HG03108 (cell line): ENCODE measurements at regions not wholly inside any gene's neighbourhood (a gene's known extent, or its start where the extent isn't known, plus 50 kb on each side); places are given as distances from the start of the nearest gene placed in this dataset.
"Not testable (repeated sequence)": the region's sequence is repeated elsewhere in the genome, so short reads cannot be mapped to it uniquely, and the experiment has no call there.

ENCODE experiments used
- ATAC-seq: cut with Tn5 transposase; IDR thresholded peaks from one replicate; pipeline ENCODE4 v1.9.1; 2021; ENCODE audit warnings: moderate library complexity; ENCODE audit not compliant: unreplicated experiment

DNA sequence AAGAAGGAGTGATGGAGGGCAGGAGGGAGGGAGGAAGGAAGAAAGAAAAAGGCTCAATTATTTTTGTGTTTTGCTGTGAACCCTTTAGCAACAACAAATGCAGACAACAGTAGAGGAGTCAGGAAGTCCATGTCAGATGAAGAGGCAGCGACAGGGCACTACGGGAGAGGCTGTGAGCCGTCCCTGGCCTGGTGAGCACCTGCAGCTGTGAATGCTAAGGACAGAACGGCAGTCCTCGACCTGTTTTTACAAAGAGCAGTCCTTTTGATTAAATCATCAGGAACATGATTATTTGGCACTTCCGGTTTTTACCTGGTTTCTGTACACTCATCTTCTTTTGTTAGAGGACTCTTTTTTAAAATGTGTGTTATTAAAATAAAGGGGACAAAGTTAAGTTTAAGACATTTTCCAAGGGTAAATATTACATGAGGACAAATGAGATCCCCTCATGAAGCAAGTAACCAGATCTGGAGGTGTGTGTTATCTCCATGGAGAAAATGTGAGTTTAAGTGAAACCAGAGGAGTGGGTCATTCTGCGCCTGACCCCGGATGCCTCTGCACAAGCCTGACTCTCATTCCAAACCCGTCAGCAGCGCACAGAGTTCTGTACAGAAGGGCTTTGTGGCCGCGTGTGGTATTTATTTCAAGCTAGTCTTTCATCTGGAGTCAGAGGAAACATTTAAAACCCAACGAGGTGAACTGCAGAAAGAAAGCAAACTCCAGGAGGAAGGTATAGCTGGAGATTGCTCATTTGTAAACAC, 492.5 kb downstream of the SOX11 start:
- ATAC-seq: no peak

DNA sequence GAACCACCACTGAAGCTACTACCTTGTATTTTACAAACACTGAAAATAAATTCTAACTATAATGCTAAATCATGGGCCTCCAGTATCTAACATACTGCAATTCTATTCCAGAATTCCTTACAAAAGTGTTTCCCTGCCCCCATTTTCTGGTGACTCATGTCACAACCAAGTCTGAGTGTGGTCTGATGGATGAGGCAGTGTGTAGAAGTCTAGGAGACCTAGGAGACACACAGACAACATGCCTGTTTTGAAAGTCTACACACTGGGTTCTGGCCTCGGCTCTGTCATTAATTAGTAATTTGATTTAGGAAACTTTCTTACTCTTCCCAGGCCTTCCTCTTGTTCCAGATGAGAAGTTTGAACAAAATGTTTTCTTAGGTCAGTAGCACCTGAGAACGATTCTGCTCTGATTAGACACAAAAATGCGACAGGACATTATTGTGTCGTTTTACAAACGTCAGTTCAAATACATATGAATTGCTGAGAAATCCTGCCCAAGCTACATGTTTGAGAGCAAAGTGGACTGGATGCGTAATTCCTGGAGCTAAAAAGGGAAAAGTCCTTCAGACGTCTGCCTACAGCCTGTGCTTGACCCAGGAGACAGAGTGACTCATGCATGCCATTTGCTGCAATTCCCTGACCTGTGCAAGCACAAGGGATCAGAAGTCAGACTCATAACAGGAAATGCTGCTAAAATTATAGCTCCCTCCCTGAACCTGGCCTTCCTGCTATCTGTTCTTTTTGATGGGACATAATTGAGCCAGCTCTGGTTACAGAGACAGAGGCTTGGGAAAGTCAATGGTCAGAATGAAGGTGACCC, 494.4 kb downstream of the SOX11 start:
- no peak for ATAC-seq

DNA sequence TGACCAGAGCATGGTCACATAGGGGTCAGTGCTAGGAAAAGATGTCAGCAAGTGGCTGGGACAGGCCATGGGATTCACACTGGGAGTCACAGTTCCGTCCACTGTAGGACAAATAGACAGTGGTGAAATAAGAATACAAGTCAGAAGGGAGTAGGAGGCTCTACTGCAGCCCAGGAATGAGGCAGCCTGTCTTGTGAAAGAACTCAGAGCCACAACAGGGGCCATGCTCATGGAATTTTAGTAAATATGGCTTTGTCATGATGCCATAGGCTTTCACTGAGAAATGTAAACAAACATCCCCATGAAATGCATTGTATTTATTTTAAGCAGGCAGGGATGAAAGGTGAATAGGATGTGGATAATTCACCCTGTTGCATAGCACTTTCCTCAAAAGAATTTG, 504.3 kb downstream of the SOX11 start:
- ATAC-seq: no peak

DNA sequence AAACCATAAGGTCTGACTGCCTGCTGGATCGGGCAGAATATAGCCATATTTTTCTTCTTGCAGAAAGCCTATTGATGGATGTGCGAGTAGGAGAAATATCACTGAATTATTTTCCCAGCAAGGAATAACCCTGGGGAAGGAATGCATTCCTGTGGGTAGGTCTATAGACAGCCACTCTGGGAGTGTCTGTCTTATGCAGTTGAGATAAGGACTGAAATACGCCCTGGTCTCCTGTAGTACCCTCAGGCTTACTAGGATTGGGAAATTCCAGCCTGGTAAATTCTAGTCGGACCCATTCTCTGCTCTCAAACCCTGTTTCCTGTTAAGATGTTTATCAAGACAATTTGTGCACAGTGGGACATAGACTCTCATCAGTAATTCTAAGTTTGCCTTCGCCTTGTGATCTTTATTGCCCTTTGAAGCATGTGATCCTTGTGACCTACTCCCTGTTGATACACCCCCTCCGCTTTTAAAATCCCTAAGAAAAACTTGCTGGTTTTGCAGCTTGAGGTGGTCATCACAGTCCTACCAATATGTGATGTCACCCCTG, 506.3 kb downstream of the SOX11 start:
- ATAC-seq: not testable (repeated sequence)

DNA sequence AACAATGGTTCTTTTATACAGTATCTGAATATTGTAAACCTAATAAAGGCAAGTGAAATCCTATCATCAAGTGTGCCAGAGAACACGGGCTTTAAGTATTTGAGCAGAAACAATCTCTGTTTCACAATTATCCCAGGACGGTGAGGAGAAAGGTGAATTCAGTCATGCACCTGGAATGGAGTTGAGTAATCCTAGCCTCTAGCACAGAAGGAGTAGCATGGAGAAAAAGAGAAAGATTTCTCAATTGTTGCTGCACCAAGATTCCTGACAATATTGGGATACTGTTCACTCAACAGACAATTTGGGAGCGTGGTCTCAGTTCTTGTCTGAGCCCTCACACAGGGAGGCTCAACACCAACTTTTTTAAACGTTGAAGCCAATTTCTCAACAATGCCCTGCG, 510.6 kb downstream of the SOX11 start:
- no peak for ATAC-seq

DNA sequence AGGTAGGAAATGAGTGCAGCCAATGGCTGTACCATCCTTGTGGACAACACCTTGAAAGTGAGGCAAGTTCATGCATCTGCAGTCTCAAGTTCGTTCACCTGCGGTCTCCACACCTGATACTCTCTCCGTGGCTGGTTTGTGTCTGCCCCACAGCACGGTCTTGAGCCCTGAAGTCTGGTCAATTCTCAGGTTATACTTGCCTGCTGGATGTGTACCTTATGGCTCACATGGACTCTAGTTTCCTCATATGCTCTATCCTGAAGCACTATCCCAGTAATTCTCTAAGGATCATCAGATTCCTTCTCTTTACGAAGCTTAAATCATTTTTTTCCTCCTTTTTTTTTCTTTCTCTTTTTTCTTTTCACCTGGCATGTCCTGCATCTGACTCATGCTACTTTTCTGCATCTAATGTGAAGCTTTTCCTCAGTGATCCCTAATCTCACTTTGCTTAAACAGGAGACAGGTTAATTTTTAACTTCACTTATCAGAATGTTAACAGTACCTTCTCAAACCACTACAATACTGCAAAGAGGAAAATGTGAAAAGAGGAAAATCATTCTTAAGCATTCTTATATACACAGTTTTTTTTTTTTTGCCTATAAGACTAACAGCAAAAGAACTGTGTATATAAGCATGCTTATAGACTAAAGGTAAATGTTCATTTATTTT, 511.2 kb downstream of the SOX11 start:
- ATAC-seq: no peak

DNA sequence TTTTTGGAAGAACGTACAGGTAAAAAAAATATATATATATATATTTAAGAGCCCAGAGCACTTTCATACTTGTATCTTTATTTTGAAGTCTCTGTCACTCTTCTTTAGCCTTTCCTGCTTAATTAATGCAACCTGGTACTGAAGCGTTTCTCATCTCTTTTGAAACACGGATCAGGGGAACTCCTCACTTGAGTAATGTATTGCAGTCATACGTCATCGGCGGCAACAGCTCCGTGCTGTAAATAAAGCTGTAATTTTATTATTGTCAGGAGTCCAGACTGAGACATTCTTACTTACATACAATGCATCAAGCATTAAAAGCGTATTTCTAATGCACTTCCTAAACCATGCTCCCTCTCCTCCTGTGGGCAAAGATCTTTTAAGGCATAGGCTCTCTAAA, 514.7 kb downstream of the SOX11 start:
- ATAC-seq: no peak

DNA sequence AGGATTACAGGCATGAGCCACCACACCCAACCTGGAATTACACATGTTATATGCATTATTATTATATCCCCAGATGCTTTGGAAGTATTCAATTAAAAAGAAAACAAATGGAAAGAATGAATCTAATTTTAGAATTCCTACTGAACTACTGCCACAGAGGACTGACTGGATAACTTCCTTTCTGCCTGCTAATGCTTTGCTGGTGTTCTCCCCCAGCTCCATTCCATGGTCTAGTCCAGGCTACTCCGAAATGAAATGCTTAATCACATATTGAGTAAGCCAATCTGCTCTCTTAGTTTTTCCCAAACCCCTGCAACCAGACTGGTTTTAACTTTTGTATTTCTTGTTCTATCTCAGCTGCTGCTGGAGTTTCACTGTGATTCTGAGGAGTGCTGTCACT, 519.1 kb downstream of the SOX11 start:
- no peak for ATAC-seq

DNA sequence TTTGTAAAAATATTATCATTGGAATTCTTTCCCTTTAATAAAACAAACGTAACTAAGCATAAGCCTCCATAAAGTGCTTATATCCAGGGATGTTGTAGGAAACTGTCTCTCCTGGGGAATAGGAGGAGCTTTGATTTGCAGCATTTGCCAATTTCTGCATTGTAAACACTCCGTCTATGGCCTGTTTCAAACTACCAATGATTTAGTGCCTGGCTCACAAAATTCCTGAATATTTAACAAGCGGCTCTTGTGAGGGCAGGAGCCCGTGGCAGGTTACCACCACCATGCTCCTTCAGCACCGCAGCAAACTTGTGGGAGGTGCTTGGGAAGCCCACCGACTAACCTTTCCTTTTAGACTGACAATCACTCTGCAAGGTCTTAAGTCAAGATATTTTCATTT, 520.3 kb downstream of the SOX11 start:
- ATAC-seq: no peak

DNA sequence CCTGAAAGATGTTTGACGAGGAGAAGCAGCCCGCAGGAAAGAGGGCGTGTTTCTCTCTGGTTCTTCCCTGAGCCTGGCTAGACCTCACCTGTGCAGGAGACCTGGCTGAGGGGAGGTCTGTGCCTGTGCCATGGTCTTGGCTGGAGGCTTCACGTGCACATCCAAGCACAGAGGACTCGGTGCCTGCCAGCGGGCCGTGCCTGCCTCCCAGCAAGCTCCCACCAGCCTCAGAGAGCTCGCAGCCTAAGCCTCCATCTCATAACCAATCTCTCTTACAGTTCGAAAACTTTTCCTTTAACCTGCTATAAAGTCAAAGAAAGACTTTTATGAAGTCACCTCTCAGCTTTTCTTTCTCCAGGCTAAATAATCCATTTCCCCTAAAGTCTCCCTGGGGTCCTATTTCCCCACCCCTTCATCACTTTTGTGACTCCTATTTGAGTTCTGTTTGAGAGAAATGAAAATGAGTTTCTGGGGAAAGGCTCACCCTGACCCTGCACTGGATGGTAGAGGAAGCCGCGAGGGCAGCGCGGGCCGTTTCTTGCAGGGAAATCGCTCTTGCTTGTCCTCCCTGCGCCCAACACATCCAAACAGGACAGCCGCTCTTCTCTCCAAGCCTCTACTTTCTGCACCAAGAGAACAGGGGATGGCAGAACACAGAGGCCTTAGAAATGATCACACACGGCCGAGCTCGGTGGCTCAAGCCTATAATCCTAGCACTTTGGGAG, 521.0 kb downstream of the SOX11 start:
- no peak for ATAC-seq

DNA sequence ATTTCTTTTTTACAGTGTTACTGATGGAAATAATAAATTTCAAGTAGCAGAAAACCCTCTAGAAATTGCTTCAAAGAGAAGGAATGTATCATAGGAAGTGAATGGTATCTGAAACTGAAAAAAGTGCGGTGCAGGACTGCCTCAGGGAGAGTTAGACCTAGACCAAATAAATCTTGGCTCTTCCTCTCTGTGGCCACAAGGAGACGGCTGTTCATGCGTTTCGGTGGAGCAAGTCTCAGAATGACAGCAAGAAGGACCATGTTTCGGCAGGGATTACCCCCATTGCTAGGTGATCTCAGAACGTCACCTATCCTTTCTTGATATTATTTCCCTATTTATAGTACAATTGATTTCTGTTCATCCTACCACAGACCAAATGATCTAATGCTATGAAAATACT, 522.3 kb downstream of the SOX11 start:
- ATAC-seq: no peak

DNA sequence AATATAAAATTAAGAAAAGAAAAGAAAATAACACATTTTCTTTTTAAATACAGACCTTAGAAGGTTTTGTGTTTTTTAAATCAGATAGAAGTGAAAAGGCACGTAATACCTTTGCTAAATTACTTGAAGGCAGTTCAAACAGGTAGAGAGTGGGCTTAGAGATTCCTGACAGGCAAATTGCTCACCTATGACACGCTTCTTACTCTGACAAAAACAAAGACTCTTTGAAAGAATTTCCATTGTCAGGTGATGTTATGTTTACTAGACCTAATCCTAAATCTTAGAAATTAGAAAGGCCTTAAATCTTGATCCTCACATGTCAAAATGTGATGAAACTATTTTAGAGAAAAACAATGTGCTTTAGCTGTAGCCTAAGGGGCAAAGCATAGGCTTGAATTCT, 522.9 kb downstream of the SOX11 start:
- ATAC-seq: no peak

DNA sequence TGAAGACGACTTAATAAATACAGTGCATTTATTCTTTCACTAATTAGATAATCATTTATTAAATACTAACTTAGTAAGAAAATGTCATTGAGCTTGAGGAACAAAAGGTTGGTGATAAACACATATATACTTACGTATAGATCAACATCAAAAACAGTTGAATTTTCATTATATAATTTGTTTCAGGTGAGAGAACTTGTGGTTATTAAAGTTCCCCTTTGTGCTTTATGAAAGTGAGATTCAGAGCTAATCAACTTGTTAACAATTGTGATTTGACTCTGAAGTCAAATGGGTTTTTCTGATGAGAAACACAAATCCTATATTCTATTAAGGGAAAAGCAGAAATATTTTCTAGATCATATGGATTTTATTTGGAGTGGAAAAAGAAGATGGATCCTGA, 524.0 kb downstream of the SOX11 start:
- no peak for ATAC-seq

DNA sequence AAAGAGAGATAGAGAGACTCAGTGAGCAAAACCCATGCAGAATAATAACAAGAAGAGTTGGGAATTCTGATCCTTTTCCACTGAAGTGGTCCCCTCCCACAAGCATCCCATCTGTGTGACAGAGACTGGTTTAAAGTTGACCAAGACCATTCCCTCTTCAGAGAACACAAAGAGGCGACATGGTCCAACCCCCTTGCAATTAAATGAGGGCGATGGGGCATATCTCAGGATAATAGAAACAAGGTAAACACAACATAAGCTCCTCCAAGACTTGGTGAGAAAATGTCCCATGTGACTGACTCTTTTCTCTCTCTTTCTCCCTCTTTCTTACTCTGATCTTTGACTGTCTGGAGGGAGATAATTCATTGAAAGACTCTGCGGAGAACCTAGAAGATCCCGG, 526.7 kb downstream of the SOX11 start:
- ATAC-seq: no peak

DNA sequence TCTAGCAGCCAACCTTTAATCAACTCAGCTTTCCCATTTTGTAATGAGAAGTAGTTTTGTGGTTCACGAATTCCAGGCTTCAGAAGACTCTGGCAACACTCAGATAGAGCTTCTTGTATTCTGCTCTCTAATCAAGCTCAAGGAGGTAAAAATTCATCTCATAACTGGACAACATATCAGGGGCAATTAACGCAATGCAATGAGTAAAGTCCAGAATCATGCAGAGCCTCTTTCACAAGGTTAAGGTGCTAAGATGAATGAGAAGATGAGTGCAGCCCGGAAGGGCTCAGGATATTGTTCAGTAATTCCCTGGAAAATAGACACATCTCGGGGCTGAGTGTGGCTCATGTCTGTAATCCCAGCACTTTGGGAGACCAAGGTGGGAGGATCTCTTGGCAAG, 527.7 kb downstream of the SOX11 start:
- no peak for ATAC-seq

DNA sequence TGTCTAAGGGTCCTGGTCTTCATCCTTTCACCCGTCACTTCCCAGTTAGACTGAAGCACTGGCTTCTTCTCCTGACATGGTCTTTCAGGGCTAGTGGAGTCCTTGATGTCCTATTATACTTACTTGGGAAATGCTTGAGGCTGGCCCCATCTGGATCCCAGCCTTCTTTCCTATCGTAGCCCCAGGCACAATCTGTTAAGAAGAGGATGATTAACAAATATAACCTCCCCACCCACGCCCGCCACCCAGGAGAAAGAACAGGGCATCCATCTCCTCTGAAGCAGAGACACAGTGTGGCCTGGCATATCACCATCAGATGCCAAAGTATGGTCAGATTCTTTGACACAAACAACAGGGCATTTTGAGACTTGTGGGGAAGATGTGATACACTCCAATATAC, 530.1 kb downstream of the SOX11 start:
- no peak for ATAC-seq

DNA sequence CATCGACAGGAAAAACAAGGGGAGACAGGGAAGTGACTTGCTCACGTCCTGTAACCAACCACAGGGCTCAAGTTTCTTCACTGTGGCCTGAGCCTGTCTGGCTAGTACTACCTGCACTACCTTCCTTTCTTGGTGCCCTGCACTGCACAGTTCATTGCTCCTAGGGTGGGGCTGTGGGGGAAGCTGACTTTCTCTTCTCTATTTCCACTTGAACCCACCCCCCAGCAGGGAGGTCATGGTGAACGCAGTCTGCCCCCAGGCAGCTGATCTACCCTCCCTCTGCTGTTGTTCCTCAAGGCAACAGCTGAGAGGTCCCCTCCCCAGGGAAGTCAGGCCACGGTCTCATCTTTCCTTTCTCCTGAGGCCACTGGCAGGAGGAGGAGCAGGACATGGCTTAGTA, 532.1 kb downstream of the SOX11 start:
- peak; percentile 75 for ATAC-seq

DNA sequence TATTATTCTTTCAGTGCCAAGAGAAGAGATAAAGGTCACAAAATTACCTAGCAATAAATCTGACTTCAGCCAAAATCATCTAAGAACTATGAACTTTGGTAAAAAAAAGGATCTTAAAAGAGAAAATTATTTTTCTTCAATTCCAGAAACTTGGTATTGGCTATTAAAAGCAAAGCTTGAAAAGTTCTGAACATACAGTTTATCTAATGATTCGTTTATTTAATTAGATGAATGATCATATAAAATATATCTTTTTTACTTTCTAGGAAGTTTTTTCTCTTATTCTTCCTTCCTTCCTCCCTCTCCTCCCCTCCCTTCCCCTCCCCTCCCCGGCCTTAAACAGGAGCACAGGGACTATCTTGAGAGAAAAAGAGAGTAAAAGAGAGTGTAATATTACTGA, 536.1 kb downstream of the SOX11 start:
- ATAC-seq: no peak

DNA sequence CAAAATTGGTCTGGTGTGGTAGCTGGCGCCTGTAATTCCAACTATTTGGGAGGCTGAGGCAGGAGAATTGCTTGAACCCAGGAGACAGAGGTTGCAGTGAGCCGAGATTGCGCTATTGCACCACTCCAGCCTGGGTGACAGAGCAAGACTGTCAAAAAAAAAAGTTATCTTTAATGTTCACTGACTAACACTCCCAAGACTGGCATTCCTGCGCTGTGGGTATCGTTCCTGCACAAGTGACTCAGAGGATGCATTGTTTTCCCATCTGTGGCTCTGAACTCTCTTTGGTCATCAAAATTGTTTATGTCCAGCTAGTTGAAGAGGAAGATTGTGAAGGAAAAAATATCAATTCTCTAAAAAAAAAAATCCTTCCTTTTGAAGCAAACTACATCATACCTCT, 539.0 kb downstream of the SOX11 start:
- no peak for ATAC-seq

DNA sequence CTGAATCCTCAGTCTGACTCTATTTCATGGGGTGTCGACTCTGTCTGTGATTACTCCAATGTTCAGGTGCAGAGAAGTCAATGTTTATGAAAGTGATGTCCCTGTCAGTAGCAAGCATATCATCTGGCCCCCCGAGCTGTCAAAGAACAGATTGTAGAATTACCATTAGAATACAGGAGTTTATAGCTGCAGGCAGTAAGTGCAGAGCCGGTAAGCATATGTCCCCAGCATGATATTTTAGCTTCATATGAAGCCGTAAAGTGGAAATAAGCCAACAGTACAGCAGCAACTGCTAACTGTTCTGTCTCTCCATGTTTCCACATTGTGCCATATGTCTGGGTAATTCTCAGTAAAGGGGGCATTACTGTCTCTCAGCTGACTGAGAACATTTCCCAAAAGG, 541.8 kb downstream of the SOX11 start:
- ATAC-seq: no peak

DNA sequence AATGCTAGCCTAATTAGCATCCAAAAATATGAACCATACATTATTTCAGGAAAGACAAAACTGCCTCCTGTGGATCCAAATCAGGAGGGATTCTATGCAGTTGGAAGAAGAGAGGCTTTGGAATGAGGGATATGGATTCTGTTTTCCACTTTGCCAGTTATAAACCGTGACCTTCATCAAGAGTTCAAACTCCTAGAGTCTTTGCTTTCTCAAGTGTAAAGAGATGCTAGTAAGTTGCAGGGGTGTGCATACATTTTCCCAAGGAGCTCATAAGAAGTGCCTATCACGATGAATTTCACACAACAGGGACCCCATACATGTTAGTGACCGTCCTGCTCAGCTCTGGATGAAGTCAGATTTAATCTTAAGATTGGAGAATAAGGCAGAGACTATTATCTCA, 542.5 kb downstream of the SOX11 start:
- no peak for ATAC-seq
